Thymus (tissue), 11 donors: ENCODE measurements at regions not wholly inside any gene's neighbourhood (a gene's known extent, or its start where the extent isn't known, plus 50 kb on each side); places are given as distances from the start of the nearest gene placed in this dataset.

Experiments used
- DNase-seq, 9 donors: peaks; one replicate each; pipeline ENCODE4 v3.0.0-alpha.2; 2013; ENCODE audit warnings: low spot score in 9 of 9, low read depth in 6 of 9, missing footprints in 1 of 9
- H3K27ac ChIP-seq, 2 donors: one replicate each; pipeline ENCODE4 v1.5.1; 2013; ENCODE audit warnings: control low read depth in 1 of 2, low read depth in 1 of 2, low read length in 1 of 2, mild to moderate bottlenecking in 1 of 2, moderate library complexity in 1 of 2
- H3K27me3 ChIP-seq, 2 donors: one replicate each; pipeline ENCODE4 v1.5.1; 2013; ENCODE audit warnings: low read length in 1 of 2; ENCODE audit not compliant: control insufficient read depth in 2 of 2, insufficient read depth in 1 of 2
- H3K36me3 ChIP-seq, 2 donors: one replicate each; pipeline ENCODE4 v1.5.1; 2013; ENCODE audit warnings: low read length in 1 of 2, mild to moderate bottlenecking in 1 of 2, moderate library complexity in 1 of 2; ENCODE audit not compliant: control insufficient read depth in 2 of 2, insufficient read depth in 2 of 2
- H3K4me1 ChIP-seq, 2 donors: one replicate each; pipeline ENCODE4 v1.5.1; 2013; ENCODE audit warnings: low read length in 2 of 2; ENCODE audit not compliant: control insufficient read depth in 2 of 2, insufficient read depth in 2 of 2
- H3K4me3 ChIP-seq, 2 donors: one replicate each; pipeline ENCODE4 v1.5.1; 2013; ENCODE audit warnings: low read length in 2 of 2, control low read depth in 1 of 2, mild to moderate bottlenecking in 1 of 2
- H3K9me3 ChIP-seq, 2 donors: one replicate each; pipeline ENCODE4 v1.5.1; 2013; ENCODE audit warnings: low read length in 1 of 2, mild to moderate bottlenecking in 1 of 2; ENCODE audit not compliant: control insufficient read depth in 2 of 2, insufficient read depth in 1 of 2
- WGBS: extraction: QIAGEN DNeasy Blood & Tissue Kit; methylation state at CpG from one replicate; pipeline ENCODE4 v1.1.7; 2013; 5-methylcytosine and 5-hydroxymethylcytosine counted together
- donor health status: healthy.

DNA sequence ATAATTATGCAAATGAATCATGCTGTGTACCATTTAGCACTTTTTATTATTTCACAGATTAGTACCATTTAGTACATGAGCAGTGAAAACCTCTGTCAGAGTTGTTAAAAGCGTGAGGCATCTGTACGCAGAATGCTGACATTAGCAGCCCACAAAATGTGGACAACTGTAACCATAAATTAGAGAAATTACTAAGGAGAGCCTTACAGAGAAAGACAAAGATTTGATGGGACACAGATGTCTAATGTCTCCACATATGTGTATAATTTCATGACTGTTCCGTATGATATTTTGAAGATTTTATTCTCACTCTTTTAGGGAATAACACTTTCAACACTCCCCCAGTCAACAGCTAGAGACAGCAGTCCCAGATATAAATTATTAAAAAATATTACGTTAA lies 414.0 kb upstream of the ANKRD30A start:
- Histone ChIP-seq H3K36me3 (no peaks in the 10 kb centered on the region), H3K27me3 (no peaks in the 10 kb centered on the region), H3K9me3 (no peaks in the 10 kb centered on the region), H3K4me1 (no peaks in the 10 kb centered on the region), H3K4me3 (no peak overlapping the region), H3K27ac (no peak overlapping the region)
- WGBS: 97% methylated on average over 4 of the region's 4 CpGs
- no peak for DNase-seq

DNA sequence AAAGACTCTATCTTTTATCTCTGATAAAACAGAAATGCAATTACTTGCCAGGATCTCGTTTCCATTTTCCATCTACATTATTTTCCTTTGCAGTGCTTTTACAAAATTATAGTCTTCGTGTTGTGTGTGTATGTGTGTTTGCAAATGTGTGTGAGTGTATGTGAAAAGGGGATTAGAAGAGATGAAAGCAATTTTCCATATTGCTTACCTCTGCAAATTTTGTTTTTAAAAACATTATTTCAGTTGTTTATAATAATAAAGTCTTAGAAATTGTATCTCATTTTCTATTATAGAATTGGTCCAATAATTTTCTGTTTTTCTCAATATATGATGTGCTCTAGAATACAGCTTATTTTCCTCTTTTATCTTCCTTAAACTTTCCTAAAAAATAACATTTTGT lies 421.3 kb upstream of the ANKRD30A start:
- H3K4me1 ChIP-seq: no peaks in the 10 kb centered on the region
- no peaks in the 10 kb centered on the region for H3K9me3 ChIP-seq
- 85% methylated on average over 2 of the region's 2 CpGs for WGBS

DNA sequence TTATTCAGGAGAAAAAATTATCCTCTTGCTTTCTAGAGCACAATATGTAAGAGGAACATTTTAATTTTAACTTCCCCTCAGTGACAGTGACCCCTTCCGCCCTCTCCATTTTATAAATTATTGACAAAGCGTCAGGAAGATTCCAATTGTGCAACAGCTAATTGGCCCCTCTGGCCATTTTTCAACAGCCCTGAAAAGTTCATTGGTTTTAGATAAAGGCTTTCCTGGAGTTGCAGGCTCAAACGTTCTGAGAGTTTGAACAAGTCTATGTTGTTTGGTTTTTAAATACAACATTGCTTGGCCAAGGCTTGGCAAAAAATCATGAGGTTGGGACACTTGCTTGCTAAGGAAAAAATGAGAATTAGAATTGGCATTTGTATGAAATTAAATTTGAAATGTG lies 422.2 kb upstream of the ANKRD30A start:
- Histone ChIP-seq H3K4me3 (no peak overlapping the region), H3K4me1 (no peaks in the 10 kb centered on the region), H3K27ac (no peak overlapping the region), H3K36me3 (no peaks in the 10 kb centered on the region), H3K27me3 (no peaks in the 10 kb centered on the region), H3K9me3 (no peaks in the 10 kb centered on the region)
- DNase-seq: no peak
- 92% methylated on average over 3 of the region's 3 CpGs for WGBS

More for the DNA sequence above, 421.3 kb upstream of the ANKRD30A start:
- Histone ChIP-seq H3K36me3 (no peaks in the 10 kb centered on the region), H3K4me3 (no peak overlapping the region), H3K27me3 (no peaks in the 10 kb centered on the region), H3K27ac (no peak overlapping the region)
- no peak for DNase-seq

DNA sequence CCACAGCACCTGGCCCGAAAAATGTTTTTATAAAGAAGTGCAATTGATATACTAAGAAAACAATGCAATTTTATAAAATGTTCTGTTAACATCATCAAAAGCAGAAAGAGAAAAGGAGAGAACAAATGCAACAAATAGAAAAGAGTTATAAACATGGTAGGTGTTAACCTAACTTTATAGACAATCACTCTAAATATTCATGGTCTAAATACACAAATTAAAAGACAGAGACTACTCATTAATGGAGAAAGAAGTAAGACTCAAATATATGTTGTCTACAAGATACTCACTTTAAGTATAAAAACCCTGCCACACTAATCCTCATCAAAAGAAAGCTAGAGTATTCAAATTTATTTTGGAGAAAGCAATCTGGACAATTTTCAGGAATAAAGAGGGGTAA lies 425.3 kb upstream of the ANKRD30A start:
- 93% methylated on average over 1 of the region's 1 CpG for WGBS
- no peaks in the 10 kb centered on the region for H3K36me3 ChIP-seq
- no peak overlapping the region for H3K4me3 ChIP-seq
- H3K4me1 ChIP-seq: no peaks in the 10 kb centered on the region
- no peaks in the 10 kb centered on the region for H3K27me3 ChIP-seq
- H3K9me3 ChIP-seq: no peaks in the 10 kb centered on the region
- DNase-seq: no peak
- H3K27ac ChIP-seq: no peak overlapping the region

DNA sequence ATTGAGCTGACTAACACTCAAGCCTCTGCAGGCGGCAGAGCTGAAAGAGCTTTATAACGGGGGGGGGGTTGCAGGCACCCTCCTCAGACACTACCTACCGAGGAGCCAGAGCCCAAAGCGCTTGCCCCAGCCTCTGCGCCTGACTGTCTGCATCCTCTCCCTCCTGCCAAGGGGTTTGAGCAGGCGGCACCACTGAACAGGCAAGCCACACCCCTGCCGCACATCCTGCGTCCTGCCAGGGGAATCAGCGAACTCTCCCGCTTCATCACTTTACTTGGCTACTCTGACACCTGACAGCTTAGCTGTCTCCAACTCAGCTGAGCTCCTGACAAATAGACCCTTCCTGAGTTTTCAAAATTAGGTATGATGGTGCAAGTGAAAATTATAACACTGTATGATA lies 432.6 kb upstream of the ANKRD30A start:
- Histone ChIP-seq H3K4me1 (no peaks in the 10 kb centered on the region), H3K4me3 (no peak overlapping the region), H3K27ac (no peak overlapping the region), H3K9me3 (peaks cover 2 to 5% of the 10 kb centered on the region in 2 donors), H3K36me3 (no peaks in the 10 kb centered on the region), H3K27me3 (no peaks in the 10 kb centered on the region)
- 96% methylated on average over 10 of the region's 10 CpGs for WGBS
- no peak for DNase-seq

DNA sequence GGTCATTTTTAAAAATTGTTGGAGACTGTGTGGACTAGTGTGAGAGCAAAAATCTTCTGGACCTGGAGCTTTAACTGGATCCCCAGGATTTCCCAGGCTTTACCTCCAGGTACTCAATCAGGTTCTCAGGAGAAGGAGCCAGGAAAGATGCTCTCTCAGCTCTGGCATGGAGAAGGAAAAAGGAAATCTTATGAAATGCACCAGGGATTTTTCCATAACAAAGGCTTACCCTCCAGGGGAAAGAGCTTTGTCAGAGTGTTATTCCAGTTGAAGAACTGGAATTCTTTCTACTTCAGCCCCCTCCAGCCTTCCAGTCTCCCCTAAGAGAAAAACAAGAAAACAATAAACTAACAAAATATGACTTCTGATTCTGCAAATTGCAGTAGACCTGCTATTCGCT lies 436.7 kb upstream of the ANKRD30A start:
- DNase-seq: no peak
- WGBS: 97% methylated on average over 1 of the region's 1 CpG
- Histone ChIP-seq H3K9me3 (peaks cover 2 to 5% of the 10 kb centered on the region in 2 donors), H3K27ac (no peak overlapping the region), H3K36me3 (no peaks in the 10 kb centered on the region), H3K4me1 (no peaks in the 10 kb centered on the region), H3K27me3 (no peaks in the 10 kb centered on the region), H3K4me3 (no peak overlapping the region)

DNA sequence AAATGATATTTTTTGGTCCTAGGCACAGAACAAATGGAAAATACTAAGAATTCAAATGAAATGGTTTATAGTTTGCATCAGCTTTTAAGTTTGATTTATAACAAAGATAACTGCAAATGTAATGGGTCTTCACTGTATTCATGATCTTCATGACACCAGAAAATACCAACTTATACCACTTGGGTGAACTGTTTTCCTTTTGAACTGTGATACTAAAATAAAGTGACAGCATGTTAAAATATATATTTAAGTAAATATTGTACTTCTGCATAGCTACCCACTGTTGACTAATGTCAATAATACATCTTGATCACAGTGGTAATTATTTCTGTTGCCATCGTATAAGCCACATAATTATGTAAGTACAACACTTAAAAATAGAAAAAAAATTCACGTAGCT lies 442.0 kb upstream of the ANKRD30A start:
- Histone ChIP-seq H3K27me3 (no peaks in the 10 kb centered on the region), H3K27ac (no peak overlapping the region), H3K4me3 (no peak overlapping the region), H3K36me3 (no peaks in the 10 kb centered on the region), H3K9me3 (no peaks in the 10 kb centered on the region), H3K4me1 (no peaks in the 10 kb centered on the region)
- 71% methylated on average over 2 of the region's 2 CpGs for WGBS
- no peak for DNase-seq

DNA sequence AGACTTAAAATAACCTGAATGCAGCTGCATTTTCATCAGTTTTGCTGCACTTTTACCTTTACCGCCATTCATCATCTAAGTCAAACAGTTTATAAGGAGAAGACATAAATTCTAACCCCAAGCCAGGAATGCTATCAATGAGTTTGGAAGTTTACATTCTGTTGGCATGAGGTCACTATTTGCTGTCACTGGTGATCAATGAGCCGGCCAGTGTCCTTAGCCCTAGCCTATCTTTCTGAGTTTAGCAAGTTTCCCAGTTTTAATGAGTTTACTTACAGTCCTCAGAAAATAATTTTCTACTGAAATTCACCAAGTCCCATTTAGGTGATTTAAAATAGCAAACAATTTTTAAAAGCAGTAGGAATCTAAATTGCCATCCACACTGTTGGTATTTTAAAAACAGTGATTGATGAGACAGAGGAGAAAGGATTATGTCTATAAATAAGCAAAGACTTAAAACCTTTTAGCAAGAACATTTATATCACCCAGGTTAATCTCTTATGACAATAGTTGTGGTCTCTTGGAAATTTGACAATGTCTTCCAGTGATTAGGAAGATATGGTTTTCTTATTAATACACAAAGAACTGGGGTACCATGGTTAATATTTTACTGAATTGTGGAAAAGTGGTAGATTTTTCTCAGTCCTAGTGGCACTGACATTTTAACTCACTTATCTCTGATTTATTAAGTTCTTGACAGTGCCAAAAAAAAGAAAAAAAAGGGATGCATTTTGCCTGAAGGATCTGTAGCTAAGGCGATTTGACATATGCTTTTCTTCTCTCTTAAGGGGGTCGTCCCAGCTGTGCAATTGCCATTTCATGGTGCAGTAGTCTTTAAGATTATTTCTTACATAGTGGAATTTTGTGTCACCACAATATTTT lies 443.4 kb upstream of the ANKRD30A start:
- no peak overlapping the region for H3K27ac ChIP-seq
- no peaks in the 10 kb centered on the region for H3K9me3 ChIP-seq
- no peaks in the 10 kb centered on the region for H3K27me3 ChIP-seq
- no peak overlapping the region for H3K4me3 ChIP-seq
- WGBS: 95% methylated on average over 4 of the region's 4 CpGs
- no peak for DNase-seq
- no peaks in the 10 kb centered on the region for H3K36me3 ChIP-seq
- no peaks in the 10 kb centered on the region for H3K4me1 ChIP-seq

DNA sequence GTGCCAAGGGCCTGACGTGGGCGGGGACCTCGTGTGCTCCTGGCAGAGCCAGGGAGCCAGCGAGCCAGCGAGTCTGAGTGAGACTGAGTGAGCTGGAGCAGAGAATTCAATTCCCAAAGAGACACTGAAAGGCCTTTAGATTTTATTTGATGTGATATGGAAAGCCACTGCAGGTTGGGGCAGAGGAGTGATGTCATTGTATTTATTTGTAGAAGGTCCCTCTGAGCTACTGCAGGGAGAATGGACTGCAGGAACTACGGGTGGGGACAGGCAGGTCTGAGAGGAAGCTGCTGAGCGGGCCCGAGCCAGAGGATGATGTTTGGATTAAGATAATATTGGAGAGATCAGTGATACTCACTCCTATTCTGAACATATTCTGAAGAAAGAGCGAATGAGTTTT lies 445.8 kb upstream of the ANKRD30A start:
- 93% methylated on average over 9 of the region's 9 CpGs for WGBS
- H3K4me1 ChIP-seq: no peaks in the 10 kb centered on the region
- H3K36me3 ChIP-seq: no peaks in the 10 kb centered on the region
- H3K27me3 ChIP-seq: no peaks in the 10 kb centered on the region
- no peak overlapping the region for H3K4me3 ChIP-seq
- no peak for DNase-seq
- H3K27ac ChIP-seq: no peak overlapping the region
- no peaks in the 10 kb centered on the region for H3K9me3 ChIP-seq
